ENCODE measurements at regions not wholly inside any gene's neighbourhood (a gene's known extent, or its start where the extent isn't known, plus 50 kb on each side); places are given as distances from the start of the nearest gene placed in this dataset.

- DNase-seq (ENCODE audit: extremely low read depth in 1 of 2, low read depth in 1 of 2): no peak
Observed at GRCh38 chr13:78428646-78429045, 174.7 kb downstream of the POU4F1 start.

- DNase-seq (ENCODE audit: extremely low read depth in 1 of 2, low read depth in 1 of 2): no peak
Observed at GRCh38 chr13:78426183-78426582, 177.2 kb downstream of the POU4F1 start.

GRCh38 chr13:78420814-78421213 lies 182.5 kb downstream of the POU4F1 start:
- DNase-seq (ENCODE audit: extremely low read depth in 1 of 2, low read depth in 1 of 2): no peak

GRCh38 chr13:78413887-78414553 lies 189.3 kb downstream of the POU4F1 start:
- DNase-seq (ENCODE audit: extremely low read depth in 1 of 2, low read depth in 1 of 2): no peak

GRCh38 chr13:78410847-78411246 lies 192.5 kb downstream of the POU4F1 start:
- DNase-seq (ENCODE audit: extremely low read depth in 1 of 2, low read depth in 1 of 2): no peak

- no peak for DNase-seq (ENCODE audit: extremely low read depth in 1 of 2, low read depth in 1 of 2)
Observed at GRCh38 chr13:78410164-78410563, 193.2 kb downstream of the POU4F1 start.

GRCh38 chr13:78409172-78409571 lies 194.2 kb downstream of the POU4F1 start:
- DNase-seq (ENCODE audit: extremely low read depth in 1 of 2, low read depth in 1 of 2): no peak

- no peak for DNase-seq (ENCODE audit: extremely low read depth in 1 of 2, low read depth in 1 of 2)
Observed at GRCh38 chr13:78404846-78405360, 198.4 kb downstream of the POU4F1 start.

GRCh38 chr13:78402708-78403400 lies 200.5 kb downstream of the POU4F1 start:
- no peak for DNase-seq (ENCODE audit: extremely low read depth in 1 of 2, low read depth in 1 of 2)

GRCh38 chr13:78401873-78402707 lies 201.3 kb downstream of the POU4F1 start:
- no peak for DNase-seq (ENCODE audit: extremely low read depth in 1 of 2, low read depth in 1 of 2)

GRCh38 chr13:78398743-78399410 lies 204.5 kb downstream of the POU4F1 start:
- no peak for DNase-seq (ENCODE audit: extremely low read depth in 1 of 2, low read depth in 1 of 2)

GRCh38 chr13:78393286-78394142 lies 209.8 kb downstream of the POU4F1 start:
- no peak for DNase-seq (ENCODE audit: extremely low read depth in 1 of 2, low read depth in 1 of 2)

GRCh38 chr13:78383899-78384298 lies 219.5 kb downstream of the POU4F1 start:
- no peak for DNase-seq (ENCODE audit: extremely low read depth in 1 of 2, low read depth in 1 of 2)

GRCh38 chr13:78383071-78383484 lies 220.3 kb downstream of the POU4F1 start:
- no peak for DNase-seq (ENCODE audit: extremely low read depth in 1 of 2, low read depth in 1 of 2)

GRCh38 chr13:78382491-78382890 lies 220.9 kb downstream of the POU4F1 start:
- no peak for DNase-seq (ENCODE audit: extremely low read depth in 1 of 2, low read depth in 1 of 2)

- no peak for DNase-seq (ENCODE audit: extremely low read depth in 1 of 2, low read depth in 1 of 2)
Observed at GRCh38 chr13:78376822-78377221, 226.5 kb downstream of the POU4F1 start.

GRCh38 chr13:78376033-78376432 lies 227.3 kb downstream of the POU4F1 start:
- no peak for DNase-seq (ENCODE audit: extremely low read depth in 1 of 2, low read depth in 1 of 2)

- no peak for DNase-seq (ENCODE audit: extremely low read depth in 1 of 2, low read depth in 1 of 2)
Observed at GRCh38 chr13:78372581-78372980, 230.8 kb downstream of the POU4F1 start.

GRCh38 chr13:78370231-78370630 lies 233.1 kb downstream of the POU4F1 start:
- no peak for DNase-seq (ENCODE audit: extremely low read depth in 1 of 2, low read depth in 1 of 2)

- no peak for DNase-seq (ENCODE audit: extremely low read depth in 1 of 2, low read depth in 1 of 2)
Observed at GRCh38 chr13:78364711-78365110, 238.6 kb downstream of the POU4F1 start.

Measured in activated CD8-positive, alpha-beta memory T cell treated with anti-CD3 and anti-CD28 coated beads for 1 hour (primary cell).